ENCODE measurements at regions not wholly inside any gene's neighbourhood (a gene's known extent, or its start where the extent isn't known, plus 50 kb on each side); places are given as distances from the start of the nearest gene placed in this dataset.
A peak's percentile ranks its signal among the peaks of the same experiment; 100 is the strongest.

- Histone ChIP-seq H3K23me2 (ENCODE audit: low read depth, low read length) (no peaks in the 10 kb centered on the region), H3K27ac (ENCODE audit: low read depth, low read length) (no peak overlapping the region), H4K20me1 (replicated peaks in 1 of 2; ENCODE audit: control insufficient read depth in 1 of 2, insufficient read depth in 2 of 2, low read length in 2 of 2) (no peaks in the 10 kb centered on the region), H3K36me3 (ENCODE audit: control insufficient read depth in 2 of 4, insufficient read depth in 4 of 4, low read length in 3 of 4) (no peaks in the 10 kb centered on the region), H3K56ac (replicated peaks; ENCODE audit: insufficient read length, low read depth, low read length) (no peak overlapping the region), H3K9me3 (ENCODE audit: insufficient read depth in 2 of 2, low read depth in 1 of 2, low read length in 1 of 2) (no peaks in the 10 kb centered on the region; a peak in 1 of 4 replicates), H4K5ac (ENCODE audit: insufficient read length, low read depth, low read length) (no peak overlapping the region), H3K4me3 (ENCODE audit: extremely low read depth in 1 of 4, insufficient read depth in 2 of 4, low read depth in 3 of 4, low read length in 4 of 4) (no peak overlapping the region), H2BK15ac (ENCODE audit: low read length) (no peak overlapping the region; the same call in 1 of the 2 replicates), H3K79me2 (ENCODE audit: control insufficient read depth in 1 of 2, insufficient read depth in 2 of 2, low read length in 2 of 2) (no peaks in the 10 kb centered on the region), H2BK5ac (ENCODE audit: low read depth, low read length) (no peak overlapping the region), H3K27me3 (replicated peaks in 1 of 4; ENCODE audit: control insufficient read depth in 3 of 4, extremely low read depth in 1 of 4, insufficient read depth in 3 of 4, low read length in 3 of 4) (no peaks in the 10 kb centered on the region; a peak in 1 of 7 replicates), H3K23ac (ENCODE audit: insufficient read length) (no peak overlapping the region), H3K18ac (ENCODE audit: extremely low read depth, low read length) (no peak overlapping the region), H4K91ac (replicated peaks; ENCODE audit: insufficient read length, low read length) (no peak overlapping the region), H2BK12ac (ENCODE audit: low read depth, low read length) (no peak overlapping the region), H2BK20ac (ENCODE audit: low read length) (no peak overlapping the region), H4K8ac (ENCODE audit: extremely low read depth, insufficient read depth, low read length) (no peak overlapping the region; the same call in 1 of the 2 replicates), H3K4me2 (ENCODE audit: insufficient read depth in 1 of 2, low read depth in 2 of 2, low read length in 2 of 2) (no peak overlapping the region), H2BK120ac (replicated peaks; ENCODE audit: low read depth, low read length) (no peak overlapping the region), H2AK5ac (ENCODE audit: low read depth, low read length) (no peak overlapping the region), H3K4ac (replicated peaks; ENCODE audit: insufficient read length, low read depth, low read length) (no peak overlapping the region), H3K14ac (ENCODE audit: insufficient read length) (no peak overlapping the region), H3K4me1 (replicated peaks in 1 of 4; ENCODE audit: control insufficient read depth in 3 of 4, insufficient read depth in 4 of 4, low read length in 3 of 4) (peaks cover 0 to 3% (median 0%) of the 10 kb centered on the region in 4 experiments; a peak in 2 of 7 replicates), H3K9ac (replicated peaks in 1 of 4; ENCODE audit: extremely low read depth in 1 of 4, low read depth in 3 of 4, low read length in 3 of 4) (no peak overlapping the region), H2AFZ (ENCODE audit: low read length) (no peak overlapping the region), H3K79me1 (ENCODE audit: low read depth, low read length) (no peaks in the 10 kb centered on the region)
- ChIA-PET POLR2A (ENCODE audit: partially characterized antibody) (no interaction called here), CTCF (ENCODE audit: partially characterized antibody) (interaction anchor here (0.8 kb wide), 1 partner anchor 22 kb away, joined by 3 read pairs; no protein-coding TSS in a partner anchor)
- peak in 1 of 2 experiments; percentile 35 for DNase-seq (ENCODE audit: low read depth in 1 of 2, low spot score in 2 of 2)
- FAIRE-seq: no peak
- WGBS, 2 experiments (ENCODE audit: extremely low coverage in 1 of 2, insufficient coverage in 1 of 2, insufficient read length in 1 of 2, insufficient replicate concordance in 2 of 2, low coverage in 1 of 2, low lambda C conversion rate in 2 of 2, missing lambda C conversion rate in 1 of 2): 91% methylated on average over 8 of the region's 8 CpGs; no CpG with 5 or more reads in 1 of the 2 experiments
- TF ChIP-seq SUZ12 (IDR thresholded peaks at IDR 0.05; ENCODE audit: low read length): no peak
Measured at GRCh38 chr22:19657252-19658056, 56.8 kb upstream of the SEPTIN5 start.

Measured in H1 (cell line).